Osteoblast (primary cell): ENCODE measurements at regions not wholly inside any gene's neighbourhood (a gene's known extent, or its start where the extent isn't known, plus 50 kb on each side); places are given as distances from the start of the nearest gene placed in this dataset.

Experiments used
- DNase-seq: peaks from one replicate; pipeline ENCODE4 v3.0.0; 2011; ENCODE audit warnings: low spot score, mixed read lengths; ENCODE audit not compliant: insufficient read length; ENCODE audit errors: missing footprints
- H2AFZ ChIP-seq: 2 replicates; pipeline ENCODE4 v1.6.0; 2011; ENCODE audit warnings: mild to moderate bottlenecking, low read length
- H3K27ac ChIP-seq: 2 replicates; pipeline ENCODE4 v1.5.1; 2011; ENCODE audit warnings: mild to moderate bottlenecking, low read depth, low read length, moderate library complexity
- H3K27me3 ChIP-seq: 2 replicates; pipeline ENCODE4 v1.6.0; 2012; ENCODE audit warnings: mild to moderate bottlenecking, control low read depth, inconsistent platforms, low read length, moderate library complexity; ENCODE audit not compliant: insufficient read depth
- H3K36me3 ChIP-seq: 2 replicates; pipeline ENCODE4 v1.5.1; 2011; ENCODE audit warnings: mild to moderate bottlenecking, low read length, control low read depth, moderate library complexity; ENCODE audit not compliant: insufficient read depth
- H3K4me1 ChIP-seq: 2 replicates; pipeline ENCODE4 v1.5.1; 2011; ENCODE audit warnings: mild to moderate bottlenecking, low read length, control low read depth, moderate library complexity; ENCODE audit not compliant: insufficient read depth
- H3K4me2 ChIP-seq: 2 replicates; pipeline ENCODE4 v1.6.0; 2011; ENCODE audit warnings: mild to moderate bottlenecking, low read length; ENCODE audit not compliant: insufficient read depth
- H3K4me3 ChIP-seq: fragments of 200-600 bp; sonication (generic); 3 replicates; pipeline ENCODE4 v1.5.1; 2012; ENCODE audit warnings: mild to moderate bottlenecking, low read length, inconsistent platforms; ENCODE audit not compliant: insufficient read depth
- H3K79me2 ChIP-seq: 2 replicates; pipeline ENCODE4 v1.6.0; 2012; ENCODE audit warnings: mild to moderate bottlenecking, low read length, control low read depth, inconsistent platforms; ENCODE audit not compliant: insufficient read depth
- H3K9me3 ChIP-seq: 2 replicates; pipeline ENCODE4 v1.5.1; 2011; ENCODE audit warnings: low read depth, low read length, control low read depth
- H4K20me1 ChIP-seq: 2 replicates; pipeline ENCODE4 v1.6.0; 2012; ENCODE audit warnings: mild to moderate bottlenecking, low read length, control low read depth; ENCODE audit not compliant: insufficient read depth
- TF ChIP-seq, protein P1 (sequence below): IDR thresholded peaks from 2 replicates; pipeline ENCODE4 v1.5.1; 2011; ENCODE audit warnings: mild to moderate bottlenecking, low read depth, low read length, moderate library complexity; ENCODE audit errors: extremely low read depth

DNA sequence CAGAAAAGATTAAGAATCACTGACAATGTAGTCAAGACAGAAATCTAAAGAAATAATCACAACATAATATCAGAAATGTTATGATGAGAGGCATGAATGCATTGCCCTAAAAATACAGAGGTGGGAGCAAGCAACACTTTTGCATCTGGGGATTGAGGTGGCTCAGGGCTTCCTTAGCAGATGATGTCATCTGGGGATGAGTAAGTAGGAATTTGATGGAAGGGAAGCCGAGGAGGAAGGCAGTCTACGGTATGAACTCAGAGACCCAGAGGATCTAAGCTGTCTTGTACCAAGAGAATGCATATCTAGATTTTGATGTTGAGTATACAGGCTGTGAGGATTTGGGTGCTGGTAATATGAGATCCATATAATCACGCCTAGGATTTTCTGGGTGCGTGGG lies 193.0 kb upstream of the SNX19 start:
- no peak overlapping the region for H3K27ac ChIP-seq
- H3K36me3 ChIP-seq: no peaks in the 10 kb centered on the region
- no peak overlapping the region for H3K4me2 ChIP-seq
- no peaks in the 10 kb centered on the region for H3K27me3 ChIP-seq
- DNase-seq: no peak
- no peaks in the 10 kb centered on the region for H3K79me2 ChIP-seq
- no peaks in the 10 kb centered on the region for H3K9me3 ChIP-seq
- no peaks in the 10 kb centered on the region for H3K4me1 ChIP-seq
- H2AFZ ChIP-seq: no peak overlapping the region
- no peak overlapping the region for H3K4me3 ChIP-seq
- TF ChIP-seq, protein P1, sequence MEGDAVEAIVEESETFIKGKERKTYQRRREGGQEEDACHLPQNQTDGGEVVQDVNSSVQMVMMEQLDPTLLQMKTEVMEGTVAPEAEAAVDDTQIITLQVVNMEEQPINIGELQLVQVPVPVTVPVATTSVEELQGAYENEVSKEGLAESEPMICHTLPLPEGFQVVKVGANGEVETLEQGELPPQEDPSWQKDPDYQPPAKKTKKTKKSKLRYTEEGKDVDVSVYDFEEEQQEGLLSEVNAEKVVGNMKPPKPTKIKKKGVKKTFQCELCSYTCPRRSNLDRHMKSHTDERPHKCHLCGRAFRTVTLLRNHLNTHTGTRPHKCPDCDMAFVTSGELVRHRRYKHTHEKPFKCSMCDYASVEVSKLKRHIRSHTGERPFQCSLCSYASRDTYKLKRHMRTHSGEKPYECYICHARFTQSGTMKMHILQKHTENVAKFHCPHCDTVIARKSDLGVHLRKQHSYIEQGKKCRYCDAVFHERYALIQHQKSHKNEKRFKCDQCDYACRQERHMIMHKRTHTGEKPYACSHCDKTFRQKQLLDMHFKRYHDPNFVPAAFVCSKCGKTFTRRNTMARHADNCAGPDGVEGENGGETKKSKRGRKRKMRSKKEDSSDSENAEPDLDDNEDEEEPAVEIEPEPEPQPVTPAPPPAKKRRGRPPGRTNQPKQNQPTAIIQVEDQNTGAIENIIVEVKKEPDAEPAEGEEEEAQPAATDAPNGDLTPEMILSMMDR: no peak
- no peaks in the 10 kb centered on the region for H4K20me1 ChIP-seq

DNA sequence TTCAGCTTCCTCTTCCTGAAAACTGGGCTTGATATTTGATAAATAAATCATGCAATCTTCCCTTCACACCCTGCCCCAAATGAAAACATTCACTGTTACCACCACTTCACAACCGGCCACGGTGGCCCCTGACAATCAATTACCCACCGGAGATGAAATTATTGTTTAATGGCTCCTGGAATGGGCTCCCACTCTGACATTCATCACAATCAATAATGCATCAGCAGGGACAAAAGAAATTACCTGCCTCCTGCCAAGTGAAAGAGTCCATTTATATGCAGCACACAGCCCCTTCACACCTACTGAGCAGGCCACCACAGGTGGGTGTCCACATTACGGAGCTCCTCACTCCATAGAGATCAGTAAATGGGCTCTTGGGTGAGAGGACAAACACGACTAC lies 193.5 kb upstream of the SNX19 start:
- H3K27me3 ChIP-seq: no peaks in the 10 kb centered on the region
- no peak overlapping the region for H3K4me2 ChIP-seq
- H3K36me3 ChIP-seq: no peaks in the 10 kb centered on the region
- H2AFZ ChIP-seq: no peak overlapping the region
- no peaks in the 10 kb centered on the region for H4K20me1 ChIP-seq
- DNase-seq: no peak
- H3K4me1 ChIP-seq: no peaks in the 10 kb centered on the region
- H3K27ac ChIP-seq: no peak overlapping the region
- TF ChIP-seq, protein P1: no peak
- no peak overlapping the region for H3K4me3 ChIP-seq
- no peaks in the 10 kb centered on the region for H3K79me2 ChIP-seq
- no peaks in the 10 kb centered on the region for H3K9me3 ChIP-seq

DNA sequence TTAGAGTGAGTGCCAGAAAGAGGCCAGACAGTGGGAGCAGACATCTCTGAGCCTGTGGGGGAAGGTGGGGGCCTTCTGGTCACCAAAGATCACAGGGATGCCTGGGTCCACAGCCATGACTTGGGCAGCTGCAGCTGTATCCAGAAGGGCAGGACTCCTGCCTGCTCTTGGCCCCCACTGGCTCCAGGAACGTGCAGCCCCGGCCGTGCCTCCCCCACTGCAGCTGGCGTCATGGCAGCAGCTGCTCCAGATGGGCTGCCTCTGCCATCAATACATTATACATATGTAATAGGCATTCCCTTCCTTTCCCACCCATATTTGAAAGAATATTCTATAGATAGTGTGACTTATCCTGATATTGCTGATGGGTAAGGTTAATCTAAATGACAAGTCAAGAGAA lies 195.5 kb upstream of the SNX19 start:
- H2AFZ ChIP-seq: no peak overlapping the region
- no peak for DNase-seq
- H3K4me2 ChIP-seq: no peak overlapping the region
- TF ChIP-seq, protein P1: no peak
- no peak overlapping the region for H3K27ac ChIP-seq
- no peaks in the 10 kb centered on the region for H3K27me3 ChIP-seq
- no peak overlapping the region for H3K4me3 ChIP-seq
- no peaks in the 10 kb centered on the region for H3K79me2 ChIP-seq
- no peaks in the 10 kb centered on the region for H3K9me3 ChIP-seq
- no peaks in the 10 kb centered on the region for H3K36me3 ChIP-seq
- H3K4me1 ChIP-seq: no peaks in the 10 kb centered on the region
- no peaks in the 10 kb centered on the region for H4K20me1 ChIP-seq

DNA sequence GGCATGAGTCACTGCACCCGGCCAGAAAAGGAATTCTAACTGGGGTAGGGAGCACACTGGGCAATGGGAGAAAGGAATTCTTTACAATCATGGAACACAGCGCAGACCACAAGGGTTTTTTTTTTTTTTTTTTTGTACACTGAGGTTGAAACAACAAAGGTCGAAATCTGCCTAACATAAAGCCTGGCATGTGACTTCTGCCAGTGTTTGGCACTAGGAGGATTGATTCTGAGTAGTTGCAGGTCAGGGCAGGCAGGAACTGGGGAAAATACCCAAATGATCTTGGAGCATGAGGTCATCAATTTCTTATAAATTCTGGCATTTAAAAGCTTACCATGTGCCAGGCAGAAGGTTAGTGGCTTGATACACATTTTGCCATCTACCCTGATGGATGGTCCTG lies 202.0 kb upstream of the SNX19 start:
- no peaks in the 10 kb centered on the region for H3K27me3 ChIP-seq
- no peaks in the 10 kb centered on the region for H3K36me3 ChIP-seq
- TF ChIP-seq, protein P1: no peak
- H2AFZ ChIP-seq: no peak overlapping the region
- H3K9me3 ChIP-seq: no peaks in the 10 kb centered on the region
- H3K4me2 ChIP-seq: no peak overlapping the region
- H3K4me3 ChIP-seq: no peak overlapping the region
- no peaks in the 10 kb centered on the region for H3K4me1 ChIP-seq
- H3K27ac ChIP-seq: no peak overlapping the region
- no peaks in the 10 kb centered on the region for H4K20me1 ChIP-seq
- DNase-seq: no peak
- H3K79me2 ChIP-seq: no peaks in the 10 kb centered on the region
